Amniotic stem cell (primary cell): ENCODE measurements at regions not wholly inside any gene's neighbourhood (a gene's known extent, or its start where the extent isn't known, plus 50 kb on each side); places are given as distances from the start of the nearest gene placed in this dataset.

Experiments
- DNase-seq: peaks from one replicate; lab custom pipeline; 2025; lab: John Stamatoyannopoulos, UW

DNA sequence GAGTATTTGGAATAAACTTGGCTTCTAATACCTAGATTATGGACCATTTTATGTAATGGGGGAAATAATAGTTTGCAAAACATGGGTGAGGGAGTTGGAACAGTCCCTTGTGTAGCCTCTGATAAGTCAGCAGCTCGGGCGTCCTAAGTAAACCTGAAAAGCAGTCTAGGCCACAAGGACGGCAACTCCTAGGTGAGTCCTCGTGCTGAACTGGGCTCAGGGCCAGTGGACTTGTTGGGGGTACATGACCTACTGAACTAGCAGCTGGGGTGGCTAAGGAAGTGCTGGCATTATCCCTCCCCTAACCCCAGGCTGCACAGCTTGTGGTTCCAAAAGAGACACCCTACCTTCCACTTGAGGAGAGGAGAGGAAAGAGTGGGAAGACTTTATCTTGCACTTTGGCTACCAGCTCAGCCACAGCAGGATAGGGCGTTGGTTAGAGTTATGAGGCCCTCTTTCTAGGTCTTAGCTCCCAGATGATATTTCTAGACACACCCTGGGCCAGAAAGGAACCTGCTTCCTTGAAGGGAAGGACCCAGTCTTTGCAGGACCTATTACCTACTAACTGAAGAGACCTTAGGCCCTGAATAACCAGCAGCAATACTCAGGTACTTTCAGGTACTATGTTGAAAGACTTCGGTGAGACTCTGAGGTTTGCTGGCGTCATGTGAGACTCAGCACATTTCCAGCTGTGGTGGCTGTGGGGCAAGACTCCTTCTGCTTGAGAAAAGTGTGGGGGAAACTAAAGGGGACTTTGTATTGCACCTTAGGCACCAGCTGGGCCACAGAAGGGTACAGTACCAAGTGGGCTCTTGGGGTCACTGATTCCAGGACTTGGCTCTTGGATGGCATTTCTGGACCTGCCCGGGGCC is 71.0 kb downstream of the AQP4 start:
- DNase-seq, result no peak

DNA sequence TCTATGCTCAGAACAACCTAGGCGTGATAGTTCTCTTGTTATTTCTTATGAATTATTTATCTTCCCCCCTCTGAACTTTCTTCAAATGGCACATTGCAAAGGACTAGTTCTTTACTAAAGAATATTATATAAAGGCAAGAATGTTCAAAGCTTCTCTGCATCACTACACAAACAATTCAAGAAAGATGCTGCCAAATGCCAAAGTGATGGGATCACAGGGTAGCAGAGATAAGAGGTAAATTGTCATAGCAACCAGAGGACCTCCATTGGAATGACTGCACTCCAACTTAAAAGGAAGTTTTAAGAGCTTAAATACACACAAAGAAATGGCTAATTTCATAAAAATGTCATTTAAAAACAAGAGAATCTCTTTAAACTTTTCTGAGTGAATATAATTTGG is 72.8 kb downstream of the AQP4 start:
- DNase-seq, result no peak

DNA sequence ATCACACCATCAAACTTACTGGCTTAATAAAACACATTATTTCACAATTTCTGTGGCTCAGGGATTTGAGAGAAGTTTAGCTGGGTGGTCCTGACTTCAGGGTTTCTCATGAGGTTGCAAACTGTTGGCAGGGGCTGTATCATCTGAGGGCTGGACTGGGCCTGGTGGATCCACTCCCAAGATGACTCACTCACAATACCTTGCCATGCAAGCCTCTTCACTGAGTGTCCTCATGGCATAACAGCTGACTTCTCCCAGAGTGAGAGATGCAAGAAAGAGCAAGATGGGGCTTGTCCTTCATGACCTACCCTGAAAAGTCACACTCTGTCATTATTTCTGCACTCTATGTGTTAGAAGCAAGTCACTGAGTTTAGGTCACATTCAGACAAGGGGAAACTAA is 73.8 kb downstream of the AQP4 start:
- no peak for DNase-seq

DNA sequence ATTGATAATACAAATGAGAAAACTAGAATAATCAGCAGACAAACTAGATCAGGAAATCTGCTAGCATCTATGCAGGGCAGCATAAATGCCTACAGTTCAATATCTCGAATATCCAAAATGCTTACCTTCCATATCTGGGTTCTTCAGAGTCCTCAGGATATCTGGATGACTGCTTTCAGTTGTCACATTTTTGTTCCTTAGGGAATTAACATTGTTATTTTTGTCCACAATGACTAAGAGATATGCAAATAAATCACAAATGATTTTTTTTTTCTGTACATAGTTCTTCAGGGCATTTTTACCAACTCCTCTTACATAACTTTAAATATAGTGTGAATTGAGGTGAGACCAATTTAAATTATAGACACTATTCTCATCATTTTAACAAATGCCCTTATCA is 80.9 kb downstream of the AQP4 start:
- DNase-seq, result no peak

DNA sequence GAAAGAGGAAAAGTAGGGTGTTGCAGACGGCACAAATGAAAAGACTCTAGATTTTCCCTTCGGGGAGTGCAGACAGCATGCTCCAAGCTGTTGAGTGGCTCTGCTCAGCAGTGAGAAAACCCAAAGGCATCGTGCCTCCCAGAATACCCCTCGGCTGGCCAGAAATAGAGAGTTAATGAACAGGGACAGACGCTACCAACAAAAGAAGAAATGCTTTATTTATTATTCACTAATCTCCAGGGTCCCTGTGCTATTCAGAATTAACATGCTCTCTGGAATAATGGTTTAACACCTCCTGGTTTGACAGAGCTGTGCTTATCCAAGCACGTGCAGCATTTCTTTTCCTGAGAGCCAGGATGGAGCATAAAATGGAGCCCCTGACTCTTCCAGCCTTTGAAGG is 82.3 kb downstream of the AQP4 start:
- no peak for DNase-seq

DNA sequence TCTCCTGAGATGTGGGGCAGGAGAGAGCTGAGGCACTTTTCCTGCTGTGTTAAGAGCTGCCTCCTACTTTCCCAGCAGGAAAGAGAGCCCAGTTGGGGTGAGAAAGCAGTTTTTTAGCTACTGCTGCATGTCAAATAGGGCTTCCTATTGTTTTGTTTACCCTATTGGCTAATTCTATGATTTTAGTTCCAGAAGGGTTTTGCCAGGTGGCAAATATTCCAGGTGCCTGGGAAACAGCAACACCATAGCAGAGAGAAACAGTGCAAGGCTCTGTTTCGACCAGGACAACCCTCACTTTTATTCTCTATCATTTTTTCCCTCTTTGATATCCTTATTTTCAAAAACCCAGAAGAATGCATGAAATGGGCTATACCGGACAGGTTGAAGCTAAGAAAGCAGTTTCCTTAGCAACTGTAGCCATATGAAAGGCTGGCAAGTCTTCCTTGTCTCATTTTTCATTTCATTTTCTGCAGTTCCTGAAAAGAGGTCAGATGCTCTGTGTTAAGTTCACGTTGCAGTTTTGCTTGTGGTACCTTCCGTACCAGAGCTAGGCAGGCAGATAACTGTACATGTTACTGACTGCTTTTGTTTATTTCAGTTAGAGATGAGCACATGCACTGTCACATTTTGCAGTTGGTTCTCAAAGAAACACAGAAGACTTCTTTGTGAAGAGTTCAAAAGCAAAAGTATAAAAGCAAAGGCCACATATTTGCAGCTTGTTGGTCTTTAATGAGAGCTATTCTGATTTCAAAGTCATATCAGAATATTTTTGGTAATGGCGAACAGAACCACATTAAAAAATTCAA is 84.8 kb downstream of the AQP4 start:
- DNase-seq, result no peak

DNA sequence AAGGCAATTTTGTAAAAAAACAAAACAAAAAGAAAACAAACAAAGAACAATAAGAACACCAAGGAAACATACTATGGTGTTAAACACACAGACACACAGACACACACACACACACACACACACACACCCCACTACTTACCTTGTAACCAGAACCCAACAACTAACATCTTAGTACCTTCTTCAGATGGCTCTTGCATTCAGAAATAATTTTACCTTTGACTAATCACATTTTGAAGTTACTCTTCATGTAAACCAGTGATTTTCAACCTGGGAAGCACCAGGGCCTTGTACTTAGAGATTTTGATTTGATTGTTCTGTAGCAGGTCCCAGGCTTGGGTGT is 87.5 kb downstream of the AQP4 start:
- no peak for DNase-seq

DNA sequence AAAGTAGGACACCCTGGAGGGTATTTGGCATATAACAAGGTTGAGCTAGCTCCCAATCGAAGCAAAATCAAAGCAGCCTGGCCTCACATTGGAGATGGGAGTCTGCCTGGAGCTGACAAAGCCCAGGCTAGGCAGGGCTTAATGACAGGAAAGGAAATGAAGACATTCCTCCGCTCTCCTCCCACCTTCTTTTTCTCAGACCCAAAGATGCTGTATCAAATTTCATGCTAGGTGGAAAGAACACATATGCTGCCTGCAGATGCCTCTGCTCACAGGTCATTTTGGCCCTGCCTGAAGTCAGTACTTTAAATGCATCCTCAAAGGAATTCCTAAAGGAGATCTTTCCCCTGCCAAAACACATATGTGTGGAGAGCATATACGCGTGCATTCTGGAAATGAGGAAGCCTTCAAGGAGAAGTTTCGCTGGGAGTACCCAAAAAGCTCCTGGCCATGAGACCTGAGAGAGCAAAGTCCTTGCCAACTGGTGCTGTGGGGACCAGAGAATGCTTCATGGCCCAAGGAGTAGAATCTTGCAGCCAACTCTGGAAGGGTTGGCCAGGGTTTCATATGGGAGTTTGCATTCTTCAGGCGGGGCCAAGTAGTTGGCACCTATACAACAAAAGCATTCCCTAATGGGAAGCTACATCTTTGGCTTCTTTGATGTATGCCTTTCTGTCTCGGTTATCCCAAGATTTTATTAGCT is 88.0 kb downstream of the AQP4 start:
- no peak for DNase-seq

DNA sequence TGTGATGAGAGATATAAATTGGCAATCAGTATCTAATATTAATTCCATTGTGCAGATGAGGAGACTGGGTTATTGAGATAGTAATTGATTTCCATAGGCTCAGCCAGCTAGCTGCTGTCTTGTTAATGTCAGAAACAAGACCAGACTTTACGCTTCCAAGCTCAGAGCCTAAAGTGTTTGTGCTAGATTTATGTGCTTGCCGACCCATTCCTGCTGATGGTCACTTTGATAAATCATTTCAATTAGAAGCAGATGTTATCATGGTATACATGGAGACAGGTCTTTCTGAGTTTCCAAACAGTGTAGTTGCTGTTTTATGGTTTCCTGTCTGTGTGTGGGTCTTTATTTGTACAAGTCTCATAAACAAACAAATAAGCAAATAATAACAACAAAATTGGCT is 92.8 kb downstream of the AQP4 start:
- DNase-seq, result no peak

DNA sequence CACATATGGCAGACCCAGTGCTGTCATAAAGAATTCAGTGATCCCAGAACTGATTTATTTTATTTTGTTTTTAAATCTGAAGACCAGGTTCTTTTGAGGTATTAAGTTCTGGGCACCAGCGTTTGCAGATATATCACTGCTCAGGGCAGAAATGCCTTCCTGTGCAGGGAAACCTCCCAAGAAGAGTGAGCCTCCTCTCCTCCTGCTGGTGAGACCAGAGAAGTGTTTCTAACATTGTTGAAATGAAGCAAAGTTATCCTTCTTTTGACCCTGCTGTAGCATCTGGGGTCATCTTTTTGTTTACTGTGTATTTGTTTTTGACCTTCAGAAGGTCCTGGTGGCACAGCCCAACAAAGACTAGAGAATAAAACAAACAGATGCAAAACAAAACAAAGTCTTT is 94.0 kb downstream of the AQP4 start:
- DNase-seq, result no peak

DNA sequence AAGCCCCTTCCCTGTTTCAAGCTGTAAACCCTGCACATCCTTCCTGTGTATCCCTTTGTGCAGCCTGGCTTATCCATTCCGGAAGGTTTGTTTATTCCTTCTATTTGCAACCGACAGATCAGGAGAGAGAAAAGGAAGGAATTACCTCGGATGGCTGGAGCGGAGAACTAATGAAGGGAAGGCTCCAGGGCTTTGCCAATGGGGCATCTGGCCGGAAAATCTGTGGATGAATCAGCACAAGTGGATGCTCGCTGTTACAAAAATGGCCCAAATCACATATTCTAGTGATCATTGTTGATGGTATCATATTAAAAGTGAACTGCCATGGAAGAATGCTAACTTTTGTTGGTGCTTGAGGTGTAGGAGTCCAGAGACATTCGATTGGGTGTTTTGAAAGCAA is 97.1 kb downstream of the AQP4 start:
- no peak for DNase-seq

DNA sequence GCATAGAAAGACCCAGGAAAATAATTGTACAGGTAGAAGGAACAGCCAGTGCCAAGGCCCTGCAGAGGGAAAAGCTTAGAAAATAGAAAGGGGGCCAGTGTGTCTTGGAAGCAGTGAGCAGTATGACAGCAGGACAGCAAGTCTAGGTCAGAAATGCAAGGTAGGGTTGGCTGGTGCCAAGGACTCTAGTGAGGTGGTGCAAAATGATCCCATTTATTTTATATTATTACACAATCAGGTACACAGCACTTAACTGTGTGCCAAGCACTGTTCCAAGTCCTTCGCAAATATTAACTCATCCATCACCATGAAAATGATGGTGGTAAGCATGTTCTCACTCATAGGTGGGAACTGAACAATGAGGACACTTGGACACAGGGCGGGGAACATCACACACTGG is 100.0 kb downstream of the AQP4 start:
- DNase-seq, result no peak

DNA sequence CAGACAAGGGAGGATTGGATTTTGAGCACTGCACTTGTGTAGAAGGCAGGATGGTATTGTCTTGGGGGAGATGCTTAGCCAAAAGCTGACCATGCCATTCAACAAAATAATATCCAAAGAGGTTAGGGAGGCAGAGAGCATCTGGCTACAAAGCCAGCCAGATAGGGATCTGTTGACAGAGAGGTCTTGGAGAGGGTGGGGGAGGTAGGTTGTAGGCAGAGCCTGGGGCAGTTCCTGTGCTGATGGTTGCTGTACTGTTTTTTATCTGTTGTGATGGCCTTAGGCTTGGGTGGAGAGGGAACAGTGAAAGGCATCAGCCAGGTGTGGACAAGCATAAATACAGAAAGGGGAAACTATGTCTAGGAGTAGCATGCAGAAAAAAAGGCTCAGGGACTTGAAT is 100.9 kb downstream of the AQP4 start:
- DNase-seq, result no peak

DNA sequence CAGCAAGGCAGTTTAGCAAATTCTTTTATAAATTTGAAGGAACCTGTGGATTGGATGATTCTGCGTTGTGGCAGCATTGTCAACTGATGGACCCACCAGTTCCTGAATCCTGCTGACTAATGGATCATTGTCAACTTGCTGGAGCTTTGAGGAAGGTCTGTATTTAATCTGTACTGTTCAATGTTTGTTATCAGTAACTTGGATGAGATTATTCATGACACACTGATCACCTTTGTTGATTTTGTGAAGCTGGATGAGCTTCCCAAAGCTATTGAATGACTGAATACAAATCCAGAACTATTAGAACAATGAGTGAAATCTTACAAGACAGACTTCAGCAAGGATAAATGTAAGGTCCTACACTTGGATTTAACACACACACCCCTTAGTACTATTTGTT is 101.3 kb downstream of the AQP4 start:
- DNase-seq, result no peak

DNA sequence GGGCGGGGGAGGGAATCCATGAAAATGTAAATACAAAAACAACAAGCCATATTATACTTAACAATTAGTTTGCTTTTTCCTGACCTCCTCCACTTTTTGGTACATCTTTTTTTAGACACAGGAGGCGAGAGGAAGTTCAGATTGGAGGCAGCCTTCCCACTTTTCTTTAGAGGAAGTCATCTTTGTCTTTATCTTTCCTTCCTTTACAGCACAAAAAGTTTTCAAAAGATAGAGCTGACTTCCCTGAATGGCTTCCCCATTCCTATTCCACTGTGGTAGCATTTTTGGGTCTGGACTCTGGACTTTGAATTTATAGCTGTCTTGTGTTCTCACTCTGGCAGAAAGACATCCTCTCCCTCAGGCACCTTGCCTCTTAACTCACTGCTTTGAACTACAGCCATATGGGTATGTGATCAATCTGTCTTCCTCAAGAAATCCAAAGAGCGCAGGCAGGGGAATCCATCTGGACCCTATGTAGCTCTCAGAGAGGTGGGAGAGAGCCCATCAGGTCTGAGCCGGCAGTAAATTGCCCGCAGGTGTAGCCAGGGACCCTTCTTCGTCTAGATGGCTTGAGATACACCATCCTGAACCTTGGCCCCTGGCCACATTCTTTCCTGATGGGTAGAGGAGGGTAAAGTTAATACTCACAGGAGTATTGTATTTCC is 101.9 kb downstream of the AQP4 start:
- no peak for DNase-seq

DNA sequence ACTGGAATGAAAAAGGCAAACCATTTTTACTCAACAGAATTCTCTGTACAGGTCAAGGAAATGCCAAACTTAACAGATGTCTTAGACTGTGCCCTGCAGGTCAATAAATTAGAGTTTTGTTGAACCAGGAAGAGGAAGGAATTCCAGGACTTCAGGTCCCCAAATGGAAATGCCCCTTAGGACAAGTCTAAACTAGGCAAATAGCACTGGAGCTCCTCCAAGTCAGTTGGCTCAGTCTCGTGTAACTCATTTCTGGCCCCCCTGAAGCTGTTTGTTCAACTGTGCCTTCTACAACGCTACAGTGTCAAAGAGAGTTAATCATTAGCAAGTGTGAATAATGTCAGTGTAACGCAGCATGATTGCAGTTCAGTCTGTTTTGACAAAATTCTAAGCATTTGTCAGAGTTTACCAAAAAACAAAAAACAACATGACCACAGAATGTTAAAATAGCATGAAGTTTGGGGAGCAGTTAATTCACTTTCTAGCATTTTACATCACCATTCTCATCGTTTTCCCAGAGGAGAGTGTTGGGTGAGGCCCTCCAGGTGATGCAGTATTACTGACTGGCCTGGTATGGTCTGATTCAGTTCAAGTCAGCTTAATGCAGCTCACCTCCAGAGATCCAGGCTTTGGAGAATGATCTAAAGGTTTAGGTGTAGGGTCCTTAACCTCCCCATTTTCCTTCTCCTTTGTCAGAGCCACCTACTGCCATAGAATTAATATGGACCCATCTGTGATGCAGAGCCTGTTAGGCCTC is 108.1 kb downstream of the AQP4 start:
- no peak for DNase-seq

DNA sequence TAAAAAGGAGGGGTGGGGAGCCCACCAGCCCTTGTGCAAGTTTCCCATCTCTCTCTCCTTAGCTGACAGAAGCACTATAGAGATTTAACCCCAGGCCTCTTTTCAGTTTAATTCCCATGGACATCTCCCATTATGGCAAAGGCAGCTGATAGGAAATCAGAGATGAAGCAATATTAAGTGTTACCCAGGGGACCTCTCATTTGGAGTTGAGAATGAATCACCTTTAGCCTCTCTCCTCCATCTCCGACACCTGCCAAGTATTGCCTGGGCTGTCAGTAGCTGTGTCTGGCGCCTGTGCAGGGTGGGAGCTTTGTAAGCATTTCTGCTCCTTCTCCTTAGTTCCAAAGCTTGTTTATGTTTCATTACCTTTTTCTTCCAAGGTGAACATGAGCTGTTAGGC is 109.0 kb downstream of the AQP4 start:
- DNase-seq, result no peak

DNA sequence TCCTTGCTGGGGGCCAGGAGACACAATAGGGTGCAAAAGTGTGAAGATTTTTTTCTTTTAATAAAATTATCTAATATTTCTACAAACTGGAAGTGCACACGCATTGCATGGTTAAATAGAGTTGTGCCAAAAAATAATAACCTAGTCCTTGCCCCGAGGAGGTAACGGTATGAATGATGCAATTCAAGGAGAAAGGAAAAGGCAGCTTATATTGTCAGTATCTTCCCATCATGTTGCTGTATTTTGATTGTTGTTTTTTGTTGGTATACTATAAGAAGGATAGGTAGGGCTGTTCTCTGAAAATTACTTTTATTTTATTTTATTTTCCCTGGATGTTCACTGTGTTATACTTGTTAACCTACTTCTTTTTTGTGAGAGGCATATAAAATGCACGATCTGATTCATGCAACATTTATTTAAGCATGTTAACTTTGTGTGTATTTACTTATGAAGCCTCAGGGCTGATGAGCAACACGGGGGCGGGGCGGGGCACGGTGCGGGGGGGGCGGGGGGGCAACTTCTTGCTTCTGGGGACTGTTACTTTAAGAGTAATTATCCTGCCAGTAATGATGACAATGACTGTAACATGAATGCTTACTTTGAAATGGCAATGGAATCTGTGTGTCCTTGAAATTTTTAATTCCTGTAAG is 118.6 kb downstream of the AQP4 start:
- DNase-seq, result no peak

DNA sequence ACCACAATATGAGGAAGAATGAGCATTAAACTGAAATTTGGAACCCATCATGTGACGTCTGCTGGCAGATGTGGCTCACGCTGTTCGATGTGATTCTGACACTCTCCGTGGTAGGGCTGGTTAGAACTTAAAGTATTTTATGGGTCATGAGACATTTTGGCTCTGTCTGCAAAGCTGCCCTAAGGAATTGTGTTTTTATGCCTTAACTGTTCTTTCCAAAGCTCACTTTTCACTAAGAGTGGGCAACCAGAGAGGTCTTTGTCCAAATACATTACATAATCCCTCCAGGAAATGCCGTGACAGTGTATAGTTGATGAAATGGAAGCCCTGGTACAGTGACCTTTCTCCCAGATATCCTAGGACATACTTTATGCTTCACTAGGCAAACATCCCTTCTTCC is 119.1 kb downstream of the AQP4 start:
- DNase-seq, result no peak

DNA sequence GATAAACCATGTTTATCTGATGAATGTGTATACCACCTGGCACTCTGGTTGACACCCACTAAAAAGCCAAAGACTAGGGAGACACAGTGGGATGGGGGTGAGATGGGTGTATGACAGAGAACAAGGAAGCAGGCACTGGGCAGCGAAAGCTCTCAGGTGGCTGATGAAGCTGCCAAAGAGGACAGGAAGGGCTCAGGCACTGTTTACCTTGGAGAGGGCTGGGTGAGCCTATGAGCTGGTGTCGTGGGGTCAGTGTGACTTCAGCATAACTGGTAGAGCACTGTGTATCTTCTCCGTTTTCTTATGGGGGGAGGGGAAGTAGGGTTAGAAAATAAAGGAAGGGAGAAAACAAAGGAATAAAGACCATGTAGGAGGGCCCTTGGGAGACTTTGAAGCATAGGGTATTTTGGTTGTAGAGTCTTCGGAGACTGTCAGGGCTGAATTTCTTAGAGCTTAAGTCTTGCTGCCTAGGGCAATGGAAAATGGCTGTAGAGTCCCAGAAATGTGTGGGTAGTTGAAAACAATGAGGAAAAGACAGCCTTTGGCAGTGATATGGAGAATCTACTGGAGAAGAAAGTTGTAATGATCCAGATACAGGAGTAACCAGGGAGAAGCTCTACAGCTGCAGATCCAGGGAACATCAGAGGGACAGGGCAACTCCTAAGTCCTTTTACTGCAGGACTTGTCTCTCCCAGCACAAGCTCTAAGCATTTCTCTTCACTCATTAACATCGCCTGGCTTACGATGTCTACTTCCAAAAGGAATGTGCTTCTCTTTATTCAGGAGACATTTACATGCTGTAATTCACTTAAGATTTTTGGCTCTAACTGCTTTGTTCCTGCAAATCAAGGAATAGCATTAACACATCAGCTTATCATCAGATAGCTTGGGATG is 120.0 kb downstream of the AQP4 start:
- no peak for DNase-seq
